HUES64 (cell line): ENCODE measurements at regions not wholly inside any gene's neighbourhood (a gene's known extent, or its start where the extent isn't known, plus 50 kb on each side); places are given as distances from the start of the nearest gene placed in this dataset.

Source experiments
- H3K27ac ChIP-seq: 2 replicates; pipeline ENCODE4 v1.7.0; 2013; ENCODE audit warnings: low read depth, low read length, inconsistent platforms
- H3K27me3 ChIP-seq: 2 replicates; pipeline ENCODE4 v1.6.1; 2013; ENCODE audit warnings: mild to moderate bottlenecking, low read length; ENCODE audit not compliant: insufficient read depth
- H3K36me3 ChIP-seq: 2 replicates; pipeline ENCODE4 v1.6.1; 2013; ENCODE audit warnings: mild to moderate bottlenecking, low read length; ENCODE audit not compliant: insufficient read depth
- H3K4me1 ChIP-seq: 2 replicates; pipeline ENCODE4 v1.6.1; 2013; ENCODE audit warnings: mild to moderate bottlenecking, low read length, moderate library complexity; ENCODE audit not compliant: insufficient read depth
- H3K4me3 ChIP-seq: 2 replicates; pipeline ENCODE4 v1.5.1; 2013; ENCODE audit warnings: mild to moderate bottlenecking, low read length, moderate library complexity
- H3K9ac ChIP-seq: 2 replicates; pipeline ENCODE4 v1.6.1; 2013; ENCODE audit warnings: mild to moderate bottlenecking, low read depth, low read length
- H3K9me3 ChIP-seq: 2 replicates; pipeline ENCODE4 v1.6.1; 2013; ENCODE audit warnings: low read depth, low read length; ENCODE audit not compliant: insufficient read depth
- WGBS: fragments of 150-250, 120-280 bp; methylation state at CpG from one replicate; pipeline ENCODE4 v1.1.7; 2013; ENCODE audit warnings: missing lambda C conversion rate; 5-methylcytosine and 5-hydroxymethylcytosine counted together

DNA sequence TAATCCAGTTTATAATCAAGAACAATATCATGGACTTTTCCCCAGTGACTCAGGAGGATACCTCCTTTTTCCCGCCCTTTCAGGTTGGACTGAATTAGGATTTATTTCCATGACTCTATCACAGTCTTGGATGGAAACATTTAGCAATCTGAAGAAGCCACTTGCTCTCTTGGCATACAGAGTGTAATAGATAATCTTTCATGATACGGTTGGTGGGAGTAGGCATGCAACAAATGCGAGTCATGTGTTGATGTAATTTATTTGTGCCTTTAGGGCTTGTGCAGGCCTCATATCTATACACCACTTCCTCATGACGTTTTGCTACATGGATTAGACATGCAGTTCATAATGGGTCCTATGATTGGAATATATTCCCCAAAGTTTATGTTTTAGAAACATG is 54.2 kb upstream of the MCTP2 start:
- no peaks in the 10 kb centered on the region for H3K9me3 ChIP-seq
- 92% methylated on average over 4 of the region's 4 CpGs for WGBS

DNA sequence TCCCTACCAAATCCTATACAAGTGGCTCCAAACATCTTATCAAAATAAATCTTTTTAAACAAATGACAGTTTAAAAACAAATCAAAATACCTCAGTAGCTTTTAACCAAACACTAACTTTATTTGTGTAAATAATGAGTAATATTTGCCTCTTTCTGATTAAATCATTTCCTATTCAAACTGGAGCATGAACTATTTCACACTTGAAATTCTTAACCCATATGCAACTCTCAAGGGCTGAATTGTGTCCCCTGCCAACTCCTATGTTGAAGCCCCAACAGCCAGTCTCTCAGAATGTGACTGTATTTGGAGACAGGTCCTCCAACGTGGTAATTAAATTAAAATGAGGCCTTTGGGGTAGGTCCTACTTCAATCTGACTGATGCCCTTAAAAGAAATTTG is 55.9 kb upstream of the MCTP2 start:
- Histone ChIP-seq H3K4me3 (no peak overlapping the region), H3K36me3 (no peaks in the 10 kb centered on the region), H3K27me3 (no peaks in the 10 kb centered on the region), H3K4me1 (no peaks in the 10 kb centered on the region), H3K9ac (no peak overlapping the region), H3K27ac (no peak overlapping the region), H3K9me3 (no peaks in the 10 kb centered on the region; the same call in 1 of the 2 replicates)
- 74% methylated on average over 1 of the region's 1 CpG for WGBS

More for the DNA sequence above, 54.2 kb upstream of the MCTP2 start:
- Histone ChIP-seq H3K36me3 (no peaks in the 10 kb centered on the region), H3K27ac (no peak overlapping the region), H3K9ac (no peak overlapping the region), H3K27me3 (no peaks in the 10 kb centered on the region), H3K4me1 (no peaks in the 10 kb centered on the region), H3K4me3 (no peak overlapping the region)

DNA sequence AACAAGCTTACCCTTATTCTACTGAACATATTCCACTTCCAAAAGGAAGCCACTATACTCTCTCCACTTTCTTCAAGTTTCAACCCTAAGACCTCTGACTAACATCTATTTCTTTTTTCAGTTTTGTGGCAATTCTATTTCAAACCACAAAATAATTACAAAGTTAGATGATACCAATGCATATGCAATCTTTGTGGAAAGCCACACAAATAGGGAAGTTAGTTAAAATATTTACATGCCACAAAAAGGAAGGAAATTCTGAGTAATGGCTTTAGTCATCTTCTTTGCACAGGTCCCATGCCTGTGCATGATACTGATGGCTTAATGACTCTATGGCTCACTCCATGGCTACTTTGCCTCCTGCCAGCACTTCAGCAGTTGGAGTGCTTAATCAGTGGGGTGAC is 57.0 kb upstream of the MCTP2 start:
- no peaks in the 10 kb centered on the region for H3K4me1 ChIP-seq
- H3K27ac ChIP-seq: no peak overlapping the region
- H3K9ac ChIP-seq: no peak overlapping the region
- H3K36me3 ChIP-seq: no peaks in the 10 kb centered on the region
- H3K27me3 ChIP-seq: no peaks in the 10 kb centered on the region
- H3K9me3 ChIP-seq: no peaks in the 10 kb centered on the region; the same call in 1 of the 2 replicates
- no peak overlapping the region for H3K4me3 ChIP-seq

DNA sequence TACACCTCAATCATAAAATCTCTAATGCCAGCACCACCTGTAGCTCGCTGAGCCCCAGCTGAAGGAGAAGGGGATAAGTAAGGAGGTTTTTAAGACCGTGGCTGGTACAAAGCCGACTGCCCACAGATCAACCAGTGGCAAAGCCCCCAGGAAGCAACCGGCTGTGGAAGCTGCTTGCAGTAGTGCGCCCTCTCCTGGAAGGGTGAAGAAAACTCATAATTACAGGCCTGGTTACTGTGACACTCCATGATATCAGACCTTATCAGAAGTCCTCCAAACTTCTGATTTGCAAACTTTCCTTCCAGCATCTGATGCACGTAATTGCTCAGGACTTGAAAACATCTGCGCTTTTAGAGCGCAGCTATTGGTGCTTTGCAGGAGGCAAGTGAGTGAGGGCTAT is 63.1 kb upstream of the MCTP2 start:
- Histone ChIP-seq H3K4me1 (no peaks in the 10 kb centered on the region), H3K36me3 (no peaks in the 10 kb centered on the region), H3K4me3 (no peak overlapping the region), H3K9me3 (no peaks in the 10 kb centered on the region; the same call in 1 of the 2 replicates), H3K27me3 (no peaks in the 10 kb centered on the region), H3K27ac (no peak overlapping the region), H3K9ac (no peak overlapping the region)
- 96% methylated on average over 8 of the region's 8 CpGs for WGBS

DNA sequence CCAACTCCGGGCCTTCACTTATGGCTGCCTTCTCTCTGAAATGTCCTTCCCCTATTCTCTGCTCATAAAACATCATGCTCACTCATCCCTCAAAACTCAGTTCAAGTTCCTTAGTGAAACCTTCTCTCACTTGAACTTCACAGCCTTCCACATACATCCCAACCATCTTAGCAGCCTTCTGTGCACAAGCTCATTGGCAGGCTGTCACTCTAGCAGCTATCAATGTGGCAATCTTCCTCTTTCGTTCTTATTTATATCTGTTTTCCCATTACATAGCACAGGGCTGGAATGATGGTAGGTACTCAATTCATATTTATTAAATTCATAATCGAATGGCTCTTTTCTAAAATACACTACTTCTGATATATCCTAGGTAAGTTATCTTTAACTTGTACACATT is 66.4 kb upstream of the MCTP2 start:
- Histone ChIP-seq H3K9ac (no peak overlapping the region), H3K36me3 (no peaks in the 10 kb centered on the region), H3K27me3 (no peaks in the 10 kb centered on the region), H3K27ac (no peak overlapping the region), H3K9me3 (no peaks in the 10 kb centered on the region), H3K4me1 (no peaks in the 10 kb centered on the region), H3K4me3 (no peak overlapping the region)
- 93% methylated on average over 3 of the region's 3 CpGs for WGBS

DNA sequence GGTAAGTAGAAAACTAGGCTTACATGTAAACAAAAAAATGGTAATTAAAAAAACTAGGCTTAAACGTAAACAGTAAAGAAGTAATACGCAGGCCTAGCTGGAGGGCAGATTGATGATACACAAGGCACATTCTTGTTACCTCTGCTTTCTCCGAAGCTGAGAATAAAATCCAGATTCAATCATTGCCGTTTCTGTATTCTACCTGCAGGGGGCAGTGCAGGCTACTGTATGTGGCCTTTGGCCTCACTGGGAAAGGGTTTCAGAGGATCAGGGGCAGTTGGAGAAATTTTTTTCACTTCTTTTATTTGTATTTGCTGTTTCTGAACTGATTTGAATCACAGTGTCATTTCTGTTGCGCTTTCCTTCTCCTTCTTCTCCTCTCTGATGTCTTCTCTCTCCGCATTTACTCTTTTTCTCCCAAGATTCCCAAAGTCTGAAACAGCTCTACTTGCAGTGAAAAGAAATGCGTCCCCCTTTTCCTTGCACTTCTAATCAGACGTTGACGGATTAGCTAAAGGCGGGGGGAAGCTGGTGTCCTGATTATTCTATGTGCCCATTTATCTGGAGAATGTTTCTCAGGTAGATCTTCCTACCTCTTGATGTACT is 67.1 kb upstream of the MCTP2 start:
- Histone ChIP-seq H3K4me3 (no peak overlapping the region), H3K27ac (no peak overlapping the region)
- 55% methylated on average over 10 of the region's 10 CpGs for WGBS

DNA sequence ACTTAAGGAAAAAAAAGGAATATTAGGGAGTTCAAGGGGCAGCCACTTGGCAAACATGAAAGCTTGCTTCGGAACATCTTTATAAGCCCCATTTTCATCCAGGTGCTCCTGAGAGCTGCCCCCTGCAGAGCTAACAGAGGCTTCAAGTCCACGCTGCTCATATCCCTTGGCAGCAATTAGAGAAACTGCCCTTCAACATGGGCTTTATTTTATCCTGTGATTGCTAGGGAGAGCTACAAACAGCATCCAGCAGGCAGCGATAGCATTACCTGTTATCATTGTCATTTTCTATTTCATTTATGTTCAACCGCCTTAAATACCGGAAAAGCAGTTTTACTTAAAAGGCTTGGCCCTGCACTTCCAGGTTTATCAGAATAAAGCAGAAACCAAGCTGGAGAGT is 68.4 kb upstream of the MCTP2 start:
- Histone ChIP-seq H3K9ac (no peak overlapping the region), H3K27ac (no peak overlapping the region), H3K36me3 (no peaks in the 10 kb centered on the region), H3K27me3 (no peaks in the 10 kb centered on the region), H3K9me3 (no peaks in the 10 kb centered on the region), H3K4me1 (no peaks in the 10 kb centered on the region), H3K4me3 (no peak overlapping the region)
- 93% methylated on average over 5 of the region's 5 CpGs for WGBS

More for the DNA sequence above, 67.1 kb upstream of the MCTP2 start:
- Histone ChIP-seq H3K36me3 (no peaks in the 10 kb centered on the region), H3K9me3 (no peaks in the 10 kb centered on the region), H3K4me1 (no peaks in the 10 kb centered on the region), H3K9ac (no peak overlapping the region), H3K27me3 (no peaks in the 10 kb centered on the region)

DNA sequence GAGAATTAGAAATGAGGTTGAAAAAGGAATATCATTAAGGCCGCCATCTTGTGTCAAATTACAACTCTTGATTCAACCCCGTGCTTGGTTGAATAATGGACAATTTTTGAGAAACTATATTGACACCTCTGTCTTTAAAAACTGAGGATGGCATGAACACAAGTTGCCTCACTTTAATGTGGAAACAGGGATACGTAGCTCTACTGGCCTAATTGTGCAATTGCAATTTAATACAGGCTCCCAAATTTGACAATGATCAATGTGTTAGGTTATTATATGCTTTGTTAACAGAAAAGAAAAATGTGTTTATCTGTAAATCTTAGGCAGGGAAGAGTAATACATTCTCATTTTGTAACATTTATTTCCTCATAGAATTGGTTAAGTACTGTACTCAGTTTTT is 77.1 kb upstream of the MCTP2 start:
- no peaks in the 10 kb centered on the region for H3K9me3 ChIP-seq

DNA sequence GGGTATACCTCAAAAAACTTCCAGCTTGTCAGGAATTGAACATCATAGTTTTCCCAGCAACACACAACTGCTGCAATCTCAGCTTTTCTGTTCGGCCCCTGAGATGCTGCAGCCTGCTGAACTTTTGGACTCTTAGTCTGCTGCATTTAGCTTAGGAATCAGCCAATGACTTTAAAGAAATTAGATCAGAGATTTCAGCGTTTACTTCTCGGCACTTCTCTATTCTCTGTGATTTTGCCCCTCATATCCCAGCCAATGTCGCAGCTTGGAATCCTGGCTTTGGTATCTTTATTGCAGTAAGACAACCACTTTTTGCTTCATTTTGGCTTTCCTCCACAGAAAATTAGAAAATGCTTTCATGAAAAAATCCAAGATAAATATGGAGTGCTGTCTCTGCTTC is 86.3 kb upstream of the MCTP2 start:
- 95% methylated on average over 4 of the region's 4 CpGs for WGBS
- Histone ChIP-seq H3K9ac (no peak overlapping the region), H3K27ac (no peak overlapping the region), H3K36me3 (no peaks in the 10 kb centered on the region), H3K4me3 (no peak overlapping the region), H3K27me3 (no peaks in the 10 kb centered on the region), H3K9me3 (no peaks in the 10 kb centered on the region), H3K4me1 (no peaks in the 10 kb centered on the region)

More for the DNA sequence above, 77.1 kb upstream of the MCTP2 start:
- 90% methylated on average over 3 of the region's 3 CpGs for WGBS
- Histone ChIP-seq H3K36me3 (no peaks in the 10 kb centered on the region), H3K27ac (no peak overlapping the region), H3K9ac (no peak overlapping the region), H3K4me1 (no peaks in the 10 kb centered on the region), H3K27me3 (no peaks in the 10 kb centered on the region), H3K4me3 (no peak overlapping the region)

DNA sequence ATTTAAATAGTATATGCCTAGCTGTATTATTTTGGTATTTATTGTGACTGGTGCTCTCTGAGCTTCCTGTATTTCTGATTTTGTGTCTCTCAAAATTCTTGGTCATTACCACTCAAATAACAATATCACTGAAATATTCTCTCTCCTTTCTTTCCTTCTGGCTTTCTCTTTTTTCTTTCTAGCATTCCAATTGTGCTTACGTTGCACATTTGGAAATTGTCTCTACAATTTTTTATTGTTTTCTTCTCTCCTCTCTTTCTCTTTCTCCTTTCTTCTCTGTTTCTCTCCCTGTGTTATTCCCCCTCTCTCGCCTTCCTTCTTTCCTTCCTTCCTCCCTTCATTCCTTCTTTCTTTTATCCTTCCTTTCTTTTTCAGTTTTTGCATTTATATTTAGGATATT is 89.6 kb upstream of the MCTP2 start:
- Histone ChIP-seq H3K9me3 (no peaks in the 10 kb centered on the region), H3K4me1 (no peaks in the 10 kb centered on the region), H3K4me3 (no peak overlapping the region), H3K27ac (no peak overlapping the region), H3K36me3 (no peaks in the 10 kb centered on the region), H3K27me3 (no peaks in the 10 kb centered on the region), H3K9ac (no peak overlapping the region)
- 92% methylated on average over 2 of the region's 2 CpGs for WGBS

DNA sequence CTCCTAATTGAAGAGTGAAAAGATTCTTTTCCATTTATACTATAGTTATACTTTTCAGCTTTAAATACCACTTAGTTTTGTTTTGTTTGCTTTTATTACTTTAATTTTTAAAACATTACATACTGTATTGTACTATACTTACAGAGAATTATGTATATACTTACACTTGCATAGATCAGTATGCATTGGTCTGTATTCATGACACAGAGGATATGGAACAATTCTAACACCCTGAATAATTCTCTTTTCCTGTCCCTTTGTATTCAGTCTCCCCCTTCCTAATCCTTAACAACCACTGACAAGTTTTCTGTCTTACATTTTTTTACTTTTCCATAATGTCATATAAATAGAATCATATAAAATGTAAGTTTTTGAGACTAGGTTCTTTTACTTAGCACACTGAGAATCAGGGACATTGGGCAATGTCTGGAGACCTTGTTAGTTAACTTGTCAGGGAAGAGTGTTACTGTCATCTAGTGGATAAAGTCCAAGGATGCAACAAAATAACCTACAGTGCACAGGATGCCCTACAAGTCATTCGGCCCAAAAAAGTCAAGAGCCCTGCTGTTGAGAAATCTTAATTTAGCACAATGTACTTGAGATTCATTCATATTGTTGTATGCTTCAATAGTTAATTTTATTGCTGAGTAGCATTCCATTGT is 95.7 kb upstream of the MCTP2 start:
- 0 out of 2 replicates have a peak, but pooled peaks cover 2% of the 10 kb centered on the region for H3K27me3 ChIP-seq
- WGBS: 77% methylated on average over 1 of the region's 1 CpG
- no peak overlapping the region for H3K27ac ChIP-seq

DNA sequence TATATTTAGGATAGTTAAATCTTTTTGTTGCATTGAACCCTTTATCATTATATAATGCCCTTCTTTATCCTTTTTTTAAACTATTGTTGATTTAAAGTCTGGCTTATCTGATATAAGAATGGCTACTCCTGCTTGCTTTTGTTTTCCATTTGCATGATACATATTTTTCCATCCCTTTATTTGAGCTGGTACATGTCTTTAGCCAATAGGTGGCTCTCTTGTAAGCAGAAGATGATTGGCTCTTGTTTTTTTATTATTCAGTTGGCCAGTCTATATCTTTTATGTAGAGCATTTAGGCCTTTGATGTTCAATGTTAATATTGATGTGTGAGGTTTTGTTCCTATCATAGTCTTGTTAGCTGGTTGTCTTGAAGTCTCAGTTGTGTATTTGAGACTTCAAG is 99.5 kb upstream of the MCTP2 start:
- Histone ChIP-seq H3K36me3 (no peaks in the 10 kb centered on the region), H3K27ac (no peak overlapping the region), H3K27me3 (0 out of 2 replicates have a peak, but pooled peaks cover 2% of the 10 kb centered on the region), H3K4me3 (no peak overlapping the region), H3K9ac (no peak overlapping the region), H3K9me3 (no peaks in the 10 kb centered on the region), H3K4me1 (no peaks in the 10 kb centered on the region)

More for the DNA sequence above, 95.7 kb upstream of the MCTP2 start:
- Histone ChIP-seq H3K9me3 (no peaks in the 10 kb centered on the region), H3K9ac (no peak overlapping the region), H3K36me3 (no peaks in the 10 kb centered on the region), H3K4me3 (no peak overlapping the region), H3K4me1 (no peaks in the 10 kb centered on the region)
